ENCODE measurements at regions not wholly inside any gene's neighbourhood (a gene's known extent, or its start where the extent isn't known, plus 50 kb on each side); places are given as distances from the start of the nearest gene placed in this dataset.

DNA sequence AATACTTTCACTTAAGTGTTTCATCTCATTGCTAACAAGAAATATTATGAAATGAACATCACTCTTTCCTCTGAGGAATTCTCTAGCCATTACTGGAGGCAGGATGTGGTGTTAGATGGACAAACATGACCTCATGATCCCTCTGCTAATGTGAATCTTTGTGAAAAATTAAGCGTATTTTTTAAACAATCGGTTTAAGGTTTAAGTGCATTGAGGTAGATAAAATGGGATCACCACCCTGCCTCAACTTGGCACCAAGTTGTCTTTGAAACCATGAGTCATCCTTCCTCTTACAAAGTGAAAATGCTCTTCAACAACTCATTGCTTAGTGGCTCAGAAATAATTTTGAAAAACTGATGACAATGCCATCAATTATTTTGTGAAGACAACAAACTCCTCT lies 76.0 kb upstream of the DCBLD2 start:
- WGBS, 2 donors: 81 to 84% methylated on average over 2 of the region's 2 CpGs
- TF ChIP-seq, protein P1, sequence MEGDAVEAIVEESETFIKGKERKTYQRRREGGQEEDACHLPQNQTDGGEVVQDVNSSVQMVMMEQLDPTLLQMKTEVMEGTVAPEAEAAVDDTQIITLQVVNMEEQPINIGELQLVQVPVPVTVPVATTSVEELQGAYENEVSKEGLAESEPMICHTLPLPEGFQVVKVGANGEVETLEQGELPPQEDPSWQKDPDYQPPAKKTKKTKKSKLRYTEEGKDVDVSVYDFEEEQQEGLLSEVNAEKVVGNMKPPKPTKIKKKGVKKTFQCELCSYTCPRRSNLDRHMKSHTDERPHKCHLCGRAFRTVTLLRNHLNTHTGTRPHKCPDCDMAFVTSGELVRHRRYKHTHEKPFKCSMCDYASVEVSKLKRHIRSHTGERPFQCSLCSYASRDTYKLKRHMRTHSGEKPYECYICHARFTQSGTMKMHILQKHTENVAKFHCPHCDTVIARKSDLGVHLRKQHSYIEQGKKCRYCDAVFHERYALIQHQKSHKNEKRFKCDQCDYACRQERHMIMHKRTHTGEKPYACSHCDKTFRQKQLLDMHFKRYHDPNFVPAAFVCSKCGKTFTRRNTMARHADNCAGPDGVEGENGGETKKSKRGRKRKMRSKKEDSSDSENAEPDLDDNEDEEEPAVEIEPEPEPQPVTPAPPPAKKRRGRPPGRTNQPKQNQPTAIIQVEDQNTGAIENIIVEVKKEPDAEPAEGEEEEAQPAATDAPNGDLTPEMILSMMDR (IDR thresholded peaks at IDR 0.05): no peak
- TF ChIP-seq POLR2A (IDR thresholded peaks at IDR 0.05) (no peak), POLR2AphosphoS5 (IDR thresholded peaks at IDR 0.05) (no peak), EP300 (IDR thresholded peaks at IDR 0.05) (no peak)
- intact Hi-C loops (cut with DNase I): no loop called here
- Histone ChIP-seq H3K4me1 (no peaks in the 10 kb centered on the region), H3K27ac (no peak overlapping the region), H3K9me3 (no peaks in the 10 kb centered on the region), H3K4me3 (no peak overlapping the region), H3K27me3 (no peaks in the 10 kb centered on the region), H3K36me3 (no peaks in the 10 kb centered on the region)
- DNase-seq: no peak

DNA sequence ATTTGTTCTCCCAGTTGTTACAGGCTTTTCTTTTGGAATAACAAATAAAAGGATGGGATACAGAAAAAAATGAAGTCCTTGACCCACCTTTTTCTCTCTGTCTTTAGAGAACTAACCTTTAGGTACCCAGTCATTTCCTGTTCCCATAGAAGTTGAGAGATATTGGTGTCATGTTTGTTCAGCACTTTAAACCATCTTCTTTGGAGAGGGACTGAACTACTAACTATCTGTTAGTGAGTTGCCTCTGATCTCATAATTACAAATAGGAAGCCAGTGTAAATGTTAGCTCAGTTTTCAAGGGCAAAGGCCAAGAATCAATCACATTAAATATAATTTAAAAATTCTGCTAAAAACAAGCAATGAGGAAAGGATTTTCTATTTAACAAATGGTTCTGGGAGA lies 72.9 kb upstream of the DCBLD2 start:
- Histone ChIP-seq H3K4me1 (peaks cover 0 to 4% (median 0%) of the 10 kb centered on the region in 4 donors), H3K27me3 (no peaks in the 10 kb centered on the region), H3K27ac (no peak overlapping the region), H3K4me3 (no peak overlapping the region), H3K9me3 (no peaks in the 10 kb centered on the region), H3K36me3 (no peaks in the 10 kb centered on the region)
- intact Hi-C loops (cut with DNase I): no loop called here
- no peak for TF ChIP-seq POLR2A (IDR thresholded peaks at IDR 0.05)
- TF ChIP-seq POLR2AphosphoS5 (IDR thresholded peaks at IDR 0.05): no peak
- TF ChIP-seq, protein P1 (IDR thresholded peaks at IDR 0.05): no peak
- no peak for TF ChIP-seq EP300 (IDR thresholded peaks at IDR 0.05)
- DNase-seq: no peak

DNA sequence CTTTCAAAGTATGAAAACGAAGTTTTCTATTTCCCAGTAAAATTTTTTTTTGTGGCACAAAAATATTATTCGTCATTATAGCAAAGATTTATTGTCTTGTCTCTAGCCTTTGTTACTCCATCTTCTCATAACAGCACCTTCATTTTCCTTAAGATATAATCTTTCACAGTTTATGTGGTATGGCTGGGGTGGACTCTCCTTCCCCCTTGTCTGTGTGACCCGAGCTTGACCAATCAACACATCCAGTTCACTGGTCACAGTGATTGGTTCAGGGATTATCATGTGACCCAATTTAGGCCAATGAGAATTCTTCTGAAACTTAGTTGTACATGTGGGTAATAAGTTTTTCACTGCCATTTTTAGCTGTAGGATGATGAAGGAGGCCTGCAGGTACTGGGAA lies 71.2 kb upstream of the DCBLD2 start:
- H3K27ac ChIP-seq: no peak overlapping the region
- WGBS, 2 donors: 75 to 79% methylated on average over 3 of the region's 3 CpGs
- TF ChIP-seq, protein P1 (IDR thresholded peaks at IDR 0.05): no peak
- no peak for TF ChIP-seq POLR2AphosphoS5 (IDR thresholded peaks at IDR 0.05)
- no peak for TF ChIP-seq POLR2A (IDR thresholded peaks at IDR 0.05)
- no peak for TF ChIP-seq EP300 (IDR thresholded peaks at IDR 0.05)

DNA sequence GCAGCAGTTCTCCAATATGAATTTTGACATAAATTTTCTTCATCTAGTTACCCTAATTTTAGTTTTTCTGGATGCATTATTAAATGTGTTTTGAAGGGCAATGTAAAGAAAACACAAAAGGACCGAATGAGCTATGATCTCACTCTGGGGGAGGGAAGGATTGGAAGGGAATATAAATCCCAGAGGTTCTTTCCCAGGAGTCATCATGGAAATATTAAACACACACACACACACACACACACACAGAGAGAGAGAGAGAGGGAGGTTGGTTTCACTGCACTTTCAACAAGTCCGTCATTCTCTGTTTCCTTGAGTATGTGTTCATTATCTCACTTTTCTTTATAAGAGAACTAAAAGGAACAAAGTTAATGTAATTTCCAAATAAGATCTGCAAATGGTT lies 70.7 kb upstream of the DCBLD2 start:
- H3K27me3 ChIP-seq: no peaks in the 10 kb centered on the region
- no peak for DNase-seq
- intact Hi-C loops (cut with DNase I): no loop called here
- 71 to 72% methylated on average over 2 of the region's 2 CpGs for WGBS, 2 donors
- H3K9me3 ChIP-seq: no peaks in the 10 kb centered on the region
- H3K27ac ChIP-seq: no peak overlapping the region
- peaks cover 0 to 4% (median 0%) of the 10 kb centered on the region in 4 donors for H3K4me1 ChIP-seq
- H3K4me3 ChIP-seq: no peak overlapping the region
- TF ChIP-seq EP300 (IDR thresholded peaks at IDR 0.05) (no peak), POLR2AphosphoS5 (IDR thresholded peaks at IDR 0.05) (no peak), POLR2A (IDR thresholded peaks at IDR 0.05) (no peak)
- TF ChIP-seq, protein P1 (IDR thresholded peaks at IDR 0.05): no peak
- no peaks in the 10 kb centered on the region for H3K36me3 ChIP-seq

More for the DNA sequence above, 71.2 kb upstream of the DCBLD2 start:
- no peak overlapping the region for H3K4me3 ChIP-seq
- H3K27me3 ChIP-seq: no peaks in the 10 kb centered on the region
- peaks cover 0 to 4% (median 0%) of the 10 kb centered on the region in 4 donors for H3K4me1 ChIP-seq
- no peaks in the 10 kb centered on the region for H3K9me3 ChIP-seq
- intact Hi-C loops (cut with DNase I): no loop called here
- no peaks in the 10 kb centered on the region for H3K36me3 ChIP-seq
- DNase-seq: no peak

DNA sequence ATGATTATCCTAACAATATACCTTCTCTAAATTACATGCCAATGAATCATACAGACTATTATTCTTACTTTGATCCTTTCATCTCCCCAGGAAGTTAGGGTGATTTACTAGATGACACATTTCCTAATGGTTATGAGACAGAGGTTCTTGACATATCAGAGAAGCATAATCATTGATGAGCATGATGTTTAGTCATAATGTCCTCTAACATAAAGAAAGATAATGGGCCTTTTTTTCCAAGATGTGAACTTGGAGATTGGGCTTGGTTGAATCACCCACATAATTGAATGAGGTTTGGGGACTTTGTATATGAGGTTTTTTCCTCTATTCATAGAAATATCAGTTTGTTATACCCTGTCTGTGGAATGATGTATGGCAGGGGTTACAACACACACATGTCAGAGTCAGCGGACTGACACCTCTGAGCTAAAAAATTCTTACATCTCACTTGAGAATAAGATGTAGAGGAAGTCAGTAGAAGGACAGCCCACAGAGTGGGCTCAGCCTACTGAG lies 69.7 kb upstream of the DCBLD2 start:
- TF ChIP-seq POLR2AphosphoS5 (IDR thresholded peaks at IDR 0.05) (no peak), POLR2A (IDR thresholded peaks at IDR 0.05) (no peak), EP300 (IDR thresholded peaks at IDR 0.05) (no peak)
- TF ChIP-seq, protein P1 (IDR thresholded peaks at IDR 0.05): no peak
- WGBS, 2 donors: 93 to 98% methylated on average over 1 of the region's 1 CpG

More for the DNA sequence above, 69.7 kb upstream of the DCBLD2 start:
- Histone ChIP-seq H3K27ac (no peak overlapping the region), H3K9me3 (no peaks in the 10 kb centered on the region), H3K27me3 (no peaks in the 10 kb centered on the region), H3K4me3 (no peak overlapping the region), H3K4me1 (peaks cover 0 to 4% (median 0%) of the 10 kb centered on the region in 4 donors), H3K36me3 (no peaks in the 10 kb centered on the region)
- no peak for DNase-seq
- intact Hi-C loops (cut with DNase I): no loop called here

Data from sigmoid colon (tissue), 6 donors.